Muscle layer of duodenum (tissue), 2 donors: ENCODE measurements at regions not wholly inside any gene's neighbourhood (a gene's known extent, or its start where the extent isn't known, plus 50 kb on each side); places are given as distances from the start of the nearest gene placed in this dataset.

Experiments used
- H3K27ac ChIP-seq: one replicate; pipeline ENCODE4 v1.7.0; 2013; ENCODE audit warnings: mild to moderate bottlenecking, low read length
- H3K27me3 ChIP-seq: one replicate; pipeline ENCODE4 v1.7.0; 2013; ENCODE audit warnings: low read depth, mild to moderate bottlenecking, control low read depth, low read length
- H3K36me3 ChIP-seq, 2 donors: one replicate each; pipeline ENCODE4 v1.7.0; 2013; ENCODE audit warnings: low read length in 2 of 2, control low read depth in 1 of 2, mild to moderate bottlenecking in 1 of 2; ENCODE audit not compliant: insufficient read depth in 2 of 2, control insufficient read depth in 1 of 2
- H3K4me1 ChIP-seq, 2 donors: one replicate each; pipeline ENCODE4 v1.7.0; 2013; ENCODE audit warnings: low read length in 2 of 2, mild to moderate bottlenecking in 2 of 2, control low read depth in 1 of 2, moderate library complexity in 1 of 2; ENCODE audit not compliant: insufficient read depth in 2 of 2, control insufficient read depth in 1 of 2
- H3K4me3 ChIP-seq, 2 donors: one replicate each; pipeline ENCODE4 v1.7.0; 2013; ENCODE audit warnings: low read length in 2 of 2, low read depth in 1 of 2, mild to moderate bottlenecking in 1 of 2
- H3K9me3 ChIP-seq, 2 donors: one replicate each; pipeline ENCODE4 v1.7.0; 2013; ENCODE audit warnings: low read length in 2 of 2, control low read depth in 1 of 2, mild to moderate bottlenecking in 1 of 2; ENCODE audit not compliant: control insufficient read depth in 1 of 2
- donor health status: healthy.

- Histone ChIP-seq H3K27ac (no peak overlapping the region), H3K9me3 (no peaks in the 10 kb centered on the region), H3K4me1 (no peaks in the 10 kb centered on the region), H3K4me3 (no peak overlapping the region), H3K36me3 (no peaks in the 10 kb centered on the region), H3K27me3 (no peaks in the 10 kb centered on the region)
Observed at GRCh38 chr20:39452583-39453340, 490.6 kb downstream of the DHX35 start.

GRCh38 chr20:39451386-39451785 lies 489.2 kb downstream of the DHX35 start:
- Histone ChIP-seq H3K27me3 (no peaks in the 10 kb centered on the region), H3K27ac (no peak overlapping the region), H3K4me1 (no peaks in the 10 kb centered on the region), H3K9me3 (no peaks in the 10 kb centered on the region), H3K36me3 (no peaks in the 10 kb centered on the region), H3K4me3 (no peak overlapping the region)

- H3K27me3 ChIP-seq = no peaks in the 10 kb centered on the region
- no peaks in the 10 kb centered on the region for H3K36me3 ChIP-seq
- H3K4me1 ChIP-seq = no peaks in the 10 kb centered on the region
- H3K4me3 ChIP-seq = no peak overlapping the region
- no peak overlapping the region for H3K27ac ChIP-seq
- H3K9me3 ChIP-seq = no peaks in the 10 kb centered on the region
Observed at GRCh38 chr20:39446397-39446796, 484.3 kb downstream of the DHX35 start.

DNA sequence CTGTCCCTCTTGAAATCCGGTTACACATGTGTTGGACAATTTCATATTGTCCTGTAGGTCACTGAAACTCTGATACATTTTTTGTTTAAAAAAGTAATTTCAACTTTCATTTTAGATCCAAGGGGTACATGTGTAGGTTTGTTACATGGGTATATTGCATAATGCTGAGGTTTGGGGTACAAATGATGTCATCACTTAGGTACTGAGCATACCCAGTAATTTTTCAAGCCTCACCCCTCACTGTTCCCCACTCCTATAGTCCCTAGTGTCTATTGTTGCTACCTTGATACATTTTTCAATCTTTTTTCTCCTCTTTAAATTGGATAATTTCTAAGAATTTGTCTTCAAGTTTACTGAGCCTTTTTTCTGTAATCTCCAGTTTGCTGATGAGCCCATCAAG lies 483.0 kb downstream of the DHX35 start:
- Histone ChIP-seq H3K27ac (no peak overlapping the region), H3K36me3 (no peaks in the 10 kb centered on the region), H3K4me3 (no peak overlapping the region), H3K4me1 (no peaks in the 10 kb centered on the region), H3K27me3 (no peaks in the 10 kb centered on the region), H3K9me3 (no peaks in the 10 kb centered on the region)

DNA sequence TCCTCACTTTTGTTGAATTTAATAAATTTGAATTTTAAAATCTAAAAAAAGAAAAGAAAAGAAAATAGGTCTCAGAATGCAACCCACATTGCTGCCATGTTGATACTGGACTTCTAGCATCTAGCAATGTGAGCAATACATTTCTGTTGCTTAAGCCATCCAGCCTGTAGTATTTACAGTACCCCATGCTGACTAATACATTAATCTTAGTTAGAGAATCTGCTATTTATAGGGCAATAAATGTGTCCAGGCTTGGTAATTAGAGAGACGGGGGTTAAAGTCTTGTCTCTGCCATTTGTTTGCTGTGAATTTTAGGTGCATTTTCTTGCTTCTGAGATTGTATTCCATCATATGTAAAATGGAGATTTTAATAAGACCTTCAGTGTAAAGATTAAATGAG lies 471.3 kb downstream of the DHX35 start:
- Histone ChIP-seq H3K4me1 (no peaks in the 10 kb centered on the region), H3K4me3 (no peak overlapping the region), H3K27ac (no peak overlapping the region), H3K9me3 (peaks cover 0 to under 1% of the 10 kb centered on the region in 2 donors), H3K27me3 (no peaks in the 10 kb centered on the region), H3K36me3 (no peaks in the 10 kb centered on the region)

DNA sequence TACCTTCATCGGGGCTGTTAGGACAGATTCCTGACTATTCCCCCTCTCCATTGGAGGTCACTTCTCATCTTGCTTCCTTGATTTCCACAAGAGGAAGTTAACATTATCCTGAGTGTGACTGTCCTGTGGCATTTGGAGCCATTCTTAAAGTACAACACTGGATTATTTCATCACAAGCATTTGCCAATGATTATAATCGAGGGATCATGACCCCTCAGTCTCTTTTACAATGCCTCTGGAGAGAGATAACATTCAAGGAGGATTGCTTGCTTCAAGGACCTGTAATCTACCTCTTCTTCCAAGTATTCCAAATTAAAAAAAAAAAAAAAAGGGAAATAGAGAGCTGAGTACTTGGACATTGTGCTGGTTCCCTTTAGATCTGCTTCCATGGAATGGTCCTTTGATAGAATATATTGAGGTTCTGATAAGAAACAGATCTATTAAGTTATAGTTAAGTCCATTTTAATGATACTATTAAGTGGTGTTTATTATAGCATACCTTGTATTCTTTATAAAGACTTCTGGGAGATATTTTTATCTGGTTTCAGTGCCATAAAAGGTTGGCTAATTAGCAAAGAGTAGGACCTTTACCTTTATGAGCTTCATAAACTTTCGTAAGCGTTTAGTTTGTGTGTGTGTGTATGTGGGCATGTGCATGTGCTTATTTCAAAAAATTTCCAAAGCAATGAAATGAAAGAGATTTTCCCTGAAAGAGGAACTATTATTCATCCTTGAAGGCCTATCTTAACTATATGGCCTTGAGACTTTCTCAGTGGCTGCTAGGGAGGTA lies 469.1 kb downstream of the DHX35 start:
- H3K4me3 ChIP-seq = no peak overlapping the region
- no peaks in the 10 kb centered on the region for H3K36me3 ChIP-seq
- no peaks in the 10 kb centered on the region for H3K4me1 ChIP-seq
- H3K27ac ChIP-seq = no peak overlapping the region
- no peaks in the 10 kb centered on the region for H3K27me3 ChIP-seq
- peaks cover 0 to 2% of the 10 kb centered on the region in 2 donors for H3K9me3 ChIP-seq

DNA sequence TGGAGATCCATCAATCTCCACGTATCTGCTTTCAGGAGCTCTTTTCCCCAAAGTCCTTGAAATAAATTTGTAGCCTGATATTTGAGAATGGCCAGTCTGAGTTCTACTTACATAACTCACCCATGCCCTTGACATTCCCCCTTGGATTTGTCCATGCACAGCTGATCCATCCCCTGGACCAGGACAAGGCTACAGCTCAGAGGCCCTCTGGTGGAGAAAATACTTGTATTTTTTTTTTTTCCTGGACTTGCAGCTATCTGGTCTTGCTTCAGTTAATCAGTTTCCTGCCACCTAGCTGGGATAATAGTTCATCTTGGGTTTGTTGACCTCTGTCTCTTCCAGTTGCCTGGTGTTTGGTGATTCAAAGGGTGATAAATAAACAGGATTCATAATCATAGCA lies 467.6 kb downstream of the DHX35 start:
- H3K27ac ChIP-seq = no peak overlapping the region
- H3K4me3 ChIP-seq = no peak overlapping the region
- H3K27me3 ChIP-seq = no peaks in the 10 kb centered on the region
- no peaks in the 10 kb centered on the region for H3K36me3 ChIP-seq
- H3K4me1 ChIP-seq = no peaks in the 10 kb centered on the region
- H3K9me3 ChIP-seq = peaks cover 0 to 2% of the 10 kb centered on the region in 2 donors

DNA sequence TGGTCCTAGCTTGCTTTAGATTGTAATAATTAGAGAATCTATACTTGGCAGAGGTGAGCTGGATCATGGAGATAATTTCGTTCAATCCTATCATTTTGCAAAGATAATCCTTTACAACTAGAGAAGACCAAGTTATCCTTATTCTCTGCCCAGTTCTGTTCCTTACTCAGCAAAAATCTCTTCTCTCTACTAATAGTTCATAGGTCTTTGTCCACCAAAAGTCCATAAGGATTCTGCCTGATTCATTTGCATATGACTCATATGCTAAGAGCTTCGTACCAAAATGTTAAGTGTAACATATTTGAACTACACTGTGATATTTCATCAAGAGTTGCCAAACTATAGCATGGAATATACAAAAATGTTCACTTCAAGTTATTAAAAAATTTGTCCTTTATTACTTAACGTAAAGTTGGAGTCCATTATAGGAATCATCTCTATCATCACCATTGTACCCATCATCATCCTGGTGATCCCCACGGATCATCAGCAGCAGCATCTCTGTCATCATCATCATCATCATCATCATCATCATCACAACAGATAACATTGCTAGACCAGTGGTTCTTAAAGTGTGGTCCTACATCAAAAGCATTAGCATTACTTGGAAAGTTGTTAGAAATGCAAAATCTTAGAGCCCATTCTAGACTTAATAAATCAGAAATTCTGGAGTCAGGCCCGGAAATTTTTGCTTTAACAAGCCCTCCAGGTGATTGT lies 463.0 kb downstream of the DHX35 start:
- H3K4me3 ChIP-seq = no peak overlapping the region
- H3K27me3 ChIP-seq = no peaks in the 10 kb centered on the region
- H3K27ac ChIP-seq = no peak overlapping the region
- no peaks in the 10 kb centered on the region for H3K36me3 ChIP-seq
- no peaks in the 10 kb centered on the region for H3K4me1 ChIP-seq
- peaks cover 0 to 2% of the 10 kb centered on the region in 2 donors for H3K9me3 ChIP-seq

GRCh38 chr20:39421571-39422105 lies 459.5 kb downstream of the DHX35 start:
- H3K36me3 ChIP-seq = no peaks in the 10 kb centered on the region
- H3K9me3 ChIP-seq = no peaks in the 10 kb centered on the region
- no peaks in the 10 kb centered on the region for H3K27me3 ChIP-seq
- H3K4me3 ChIP-seq = no peak overlapping the region
- H3K4me1 ChIP-seq = no peaks in the 10 kb centered on the region
- H3K27ac ChIP-seq = no peak overlapping the region

DNA sequence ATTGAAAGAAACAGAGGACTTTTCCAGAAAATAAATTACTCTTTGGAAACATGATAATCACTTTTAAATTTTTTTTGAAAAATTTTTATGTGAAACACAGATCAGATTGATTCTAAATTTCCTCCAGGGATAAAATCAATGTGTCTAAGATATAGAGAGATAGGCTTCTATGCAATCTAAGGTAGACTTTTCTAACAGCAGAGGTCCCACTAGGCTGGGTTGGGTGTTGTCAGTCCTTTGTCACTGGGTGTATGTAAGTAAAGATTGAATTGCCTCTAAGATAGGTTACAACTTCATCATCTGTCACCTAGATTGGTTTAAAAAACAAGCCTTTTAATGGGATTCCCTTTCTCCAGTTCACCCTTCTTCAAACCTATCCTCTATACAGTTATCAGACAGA lies 449.9 kb downstream of the DHX35 start:
- Histone ChIP-seq H3K4me1 (no peaks in the 10 kb centered on the region), H3K27ac (no peak overlapping the region), H3K4me3 (no peak overlapping the region)

DNA sequence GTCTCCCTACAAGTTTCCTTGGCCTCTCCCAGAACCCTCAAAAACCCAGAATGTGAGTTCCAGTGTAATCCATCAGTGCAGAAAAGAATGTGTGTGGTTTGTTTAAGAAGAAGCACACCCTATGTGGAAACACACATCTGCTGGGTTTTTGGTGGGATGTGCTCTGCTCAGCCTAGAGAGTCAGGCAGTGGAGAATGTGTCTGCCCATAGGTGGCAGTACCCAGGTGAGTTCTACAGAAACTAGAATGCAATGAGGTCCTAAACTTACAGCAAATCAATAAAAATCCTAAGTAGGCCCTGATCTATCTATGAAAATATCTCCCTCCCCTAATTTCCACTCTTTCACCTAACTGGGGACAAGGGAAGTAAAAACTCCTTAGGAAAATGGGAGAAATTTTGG lies 437.3 kb downstream of the DHX35 start:
- H3K27me3 ChIP-seq = no peaks in the 10 kb centered on the region
- no peaks in the 10 kb centered on the region for H3K36me3 ChIP-seq
- H3K9me3 ChIP-seq = no peaks in the 10 kb centered on the region
- H3K4me3 ChIP-seq = no peak overlapping the region
- H3K4me1 ChIP-seq = no peaks in the 10 kb centered on the region
- H3K27ac ChIP-seq = no peak overlapping the region

More for the DNA sequence above, 449.9 kb downstream of the DHX35 start:
- Histone ChIP-seq H3K9me3 (no peaks in the 10 kb centered on the region), H3K27me3 (no peaks in the 10 kb centered on the region), H3K36me3 (no peaks in the 10 kb centered on the region)
